Testis (tissue), 2 donors: ENCODE measurements at regions not wholly inside any gene's neighbourhood (a gene's known extent, or its start where the extent isn't known, plus 50 kb on each side); places are given as distances from the start of the nearest gene placed in this dataset.
"Not testable (repeated sequence)": the region's sequence is repeated elsewhere in the genome, so short reads cannot be mapped to it uniquely, and the experiment has no call there.

Source experiments
- DNase-seq: peaks from one replicate; pipeline ENCODE4 v3.0.0-alpha.2; 2019
- H3K27ac ChIP-seq, 2 donors: fragments of 200-600 bp; sonication (generic); one replicate each; pipeline ENCODE4 v1.5.1; 2019
- H3K27me3 ChIP-seq: fragments of 200-600 bp; sonication (generic); one replicate; pipeline ENCODE4 v1.5.1; 2019
- H3K36me3 ChIP-seq: fragments of 200-600 bp; sonication (generic); one replicate; pipeline ENCODE4 v1.5.1; 2017; ENCODE audit warnings: low read depth; ENCODE audit errors: missing control alignments
- H3K4me1 ChIP-seq: fragments of 200-600 bp; sonication (generic); one replicate; pipeline ENCODE4 v1.5.1; 2019
- H3K4me3 ChIP-seq, 2 donors: fragments of 200-600 bp; sonication (generic); one replicate each; pipeline ENCODE4 v1.5.1; 2017 to 2019
- H3K9me3 ChIP-seq: fragments of 200-600 bp; sonication (generic); one replicate; pipeline ENCODE4 v1.5.1; 2017
- POLR2A ChIP-seq: fragments of 450-650 bp; IDR thresholded peaks from one replicate; pipeline ENCODE4 v1.6.1; 2017; ENCODE audit warnings: antibody characterized with exemption, mild to moderate bottlenecking, moderate library complexity
- WGBS, 2 donors: methylation state at CpG; one replicate each; pipeline ENCODE4 v1.1.5; 2018; 5-methylcytosine and 5-hydroxymethylcytosine counted together
- intact Hi-C: fragments of 100-400 bp; cut with DNase I; formaldehyde crosslinking; loops from one replicate; pipeline ENCODE4 v1.15.1; 2023; ENCODE audit warnings: low total_unique reads
- TF ChIP-seq, protein P1 (sequence below), 3 experiments: fragments of 450-650 bp in 2 of 3; fragments of 200-600 bp in 1 of 3; sonication (generic) in 1 of 3; IDR thresholded peaks; one replicate each; pipeline ENCODE4 v1.5.1; 2016 to 2019; ENCODE audit warnings: antibody characterized with exemption in 3 of 3, mild to moderate bottlenecking in 2 of 3, moderate library complexity in 1 of 3

DNA sequence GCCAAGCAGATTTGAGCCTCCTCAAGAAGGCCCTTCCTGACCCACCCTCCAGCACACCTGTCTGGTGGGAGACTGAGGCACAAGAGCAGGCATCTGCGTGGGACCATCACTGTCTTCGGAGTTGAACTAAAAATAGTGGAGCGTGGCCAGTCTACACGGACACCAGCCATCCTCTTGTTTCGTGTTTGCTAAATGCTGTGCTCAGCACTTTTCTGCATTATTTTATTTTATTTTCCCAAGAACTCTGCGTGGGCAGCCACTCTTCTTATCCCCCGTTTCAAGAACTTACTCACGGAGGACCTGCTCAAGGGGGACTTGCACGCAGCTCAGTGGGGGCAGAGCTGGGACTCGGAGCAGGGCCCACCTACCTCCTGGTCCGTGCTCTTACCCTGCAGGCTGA, 60.8 kb downstream of the SOCS3 start:
- 59 to 70% methylated on average over 10 to 11 of the region's 11 CpGs for WGBS, 2 donors
- H3K27ac ChIP-seq, result no peak overlapping the region
- H3K4me3 ChIP-seq, result no peak overlapping the region
- H3K9me3 ChIP-seq, result no peaks in the 10 kb centered on the region
- DNase-seq, result no peak
- no peaks in the 10 kb centered on the region for H3K4me1 ChIP-seq
- no peaks in the 10 kb centered on the region for H3K27me3 ChIP-seq
- no peaks in the 10 kb centered on the region for H3K36me3 ChIP-seq
- intact Hi-C loops, result no loop called here
- no peak for TF ChIP-seq POLR2A
- TF ChIP-seq, protein P1, sequence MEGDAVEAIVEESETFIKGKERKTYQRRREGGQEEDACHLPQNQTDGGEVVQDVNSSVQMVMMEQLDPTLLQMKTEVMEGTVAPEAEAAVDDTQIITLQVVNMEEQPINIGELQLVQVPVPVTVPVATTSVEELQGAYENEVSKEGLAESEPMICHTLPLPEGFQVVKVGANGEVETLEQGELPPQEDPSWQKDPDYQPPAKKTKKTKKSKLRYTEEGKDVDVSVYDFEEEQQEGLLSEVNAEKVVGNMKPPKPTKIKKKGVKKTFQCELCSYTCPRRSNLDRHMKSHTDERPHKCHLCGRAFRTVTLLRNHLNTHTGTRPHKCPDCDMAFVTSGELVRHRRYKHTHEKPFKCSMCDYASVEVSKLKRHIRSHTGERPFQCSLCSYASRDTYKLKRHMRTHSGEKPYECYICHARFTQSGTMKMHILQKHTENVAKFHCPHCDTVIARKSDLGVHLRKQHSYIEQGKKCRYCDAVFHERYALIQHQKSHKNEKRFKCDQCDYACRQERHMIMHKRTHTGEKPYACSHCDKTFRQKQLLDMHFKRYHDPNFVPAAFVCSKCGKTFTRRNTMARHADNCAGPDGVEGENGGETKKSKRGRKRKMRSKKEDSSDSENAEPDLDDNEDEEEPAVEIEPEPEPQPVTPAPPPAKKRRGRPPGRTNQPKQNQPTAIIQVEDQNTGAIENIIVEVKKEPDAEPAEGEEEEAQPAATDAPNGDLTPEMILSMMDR (IDR thresholded peaks at IDR 0.05), result no peak

DNA sequence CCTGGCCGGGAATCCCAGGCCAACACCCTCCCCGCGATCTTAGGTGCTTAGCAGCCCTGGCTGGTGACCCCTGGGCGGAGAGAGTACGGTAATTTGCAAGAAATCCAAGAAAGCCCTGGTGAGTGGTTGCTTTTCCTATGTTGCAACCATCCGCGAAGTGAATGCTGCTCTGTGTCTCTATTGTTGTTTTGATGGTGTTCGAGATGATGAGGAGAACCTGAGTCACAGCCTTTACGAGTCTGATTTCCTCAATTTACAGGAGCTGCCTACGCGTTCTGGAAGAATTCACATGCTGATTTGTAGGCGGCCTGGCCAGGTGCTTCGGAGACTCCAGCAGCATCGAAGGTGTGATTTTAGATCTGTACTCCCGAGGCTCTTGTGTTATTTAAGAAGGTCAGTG, 63.3 kb downstream of the TMEM235 start:
- TF ChIP-seq POLR2A, result no peak
- TF ChIP-seq, protein P1 (IDR thresholded peaks at IDR 0.05), result no peak
- WGBS, 2 donors, result 93 to 95% methylated on average over 15 of the region's 15 CpGs
- Histone ChIP-seq H3K4me1 (no peaks in the 10 kb centered on the region), H3K9me3 (no peaks in the 10 kb centered on the region), H3K4me3 (no peak overlapping the region), H3K27me3 (no peaks in the 10 kb centered on the region), H3K27ac (no peak overlapping the region), H3K36me3 (no peaks in the 10 kb centered on the region)
- intact Hi-C loops, result no loop called here
- no peak for DNase-seq

DNA sequence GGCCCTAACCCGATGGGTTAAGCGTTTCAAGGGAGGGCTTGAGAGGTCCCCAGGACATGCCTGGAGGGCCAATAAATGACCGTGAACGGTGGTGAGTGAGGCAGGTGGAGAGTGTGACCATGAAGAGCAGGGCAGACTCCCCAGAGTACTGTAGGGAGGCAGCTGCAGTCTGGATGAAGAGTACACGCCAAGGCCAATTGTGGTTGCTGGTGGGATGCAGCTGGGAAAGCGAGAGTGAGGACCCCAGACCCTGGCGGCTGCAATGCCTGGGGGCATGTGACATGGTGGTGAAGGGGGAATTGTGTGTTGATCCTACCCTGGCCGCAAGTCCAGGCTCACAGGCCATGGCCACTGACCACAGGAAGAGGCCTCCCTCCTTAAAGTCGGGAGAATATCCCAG, 62.9 kb downstream of the TMEM235 start:
- TF ChIP-seq, protein P1 (IDR thresholded peaks at IDR 0.05), result no peak
- no peak for TF ChIP-seq POLR2A
- Histone ChIP-seq H3K27me3 (no peaks in the 10 kb centered on the region), H3K4me1 (no peaks in the 10 kb centered on the region), H3K9me3 (no peaks in the 10 kb centered on the region), H3K36me3 (no peaks in the 10 kb centered on the region), H3K4me3 (no peak overlapping the region), H3K27ac (no peak overlapping the region)
- DNase-seq, result no peak
- 80 to 81% methylated on average over 7 to 9 of the region's 9 CpGs for WGBS, 2 donors
- intact Hi-C loops, result no loop called here

DNA sequence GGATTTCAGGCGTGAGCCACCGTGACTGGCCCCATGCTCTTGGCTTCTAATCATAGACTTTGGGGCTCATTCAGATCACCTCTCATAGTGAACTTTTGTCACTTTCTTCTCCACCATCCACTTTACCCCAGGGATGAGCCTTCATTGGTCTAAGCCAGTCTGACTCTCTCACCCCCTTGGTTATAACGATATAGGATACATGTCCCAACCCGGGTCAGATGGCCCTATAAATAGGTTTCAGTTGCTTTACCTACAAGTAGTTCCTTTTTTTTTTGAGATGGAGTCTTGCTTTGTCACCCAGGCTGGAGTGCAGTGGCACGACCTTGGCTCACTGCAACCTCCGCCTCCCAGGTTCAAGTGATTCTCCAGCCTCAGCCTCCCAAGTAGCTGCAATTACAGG, 61.7 kb downstream of the TMEM235 start:
- H3K27ac ChIP-seq, H3K4me1 ChIP-seq, H3K27me3 ChIP-seq, H3K36me3 ChIP-seq, H3K4me3 ChIP-seq, H3K9me3 ChIP-seq, DNase-seq, intact Hi-C loops: not testable (repeated sequence)
- WGBS, 2 donors, result 77 to 85% methylated on average over 6 of the region's 6 CpGs

DNA sequence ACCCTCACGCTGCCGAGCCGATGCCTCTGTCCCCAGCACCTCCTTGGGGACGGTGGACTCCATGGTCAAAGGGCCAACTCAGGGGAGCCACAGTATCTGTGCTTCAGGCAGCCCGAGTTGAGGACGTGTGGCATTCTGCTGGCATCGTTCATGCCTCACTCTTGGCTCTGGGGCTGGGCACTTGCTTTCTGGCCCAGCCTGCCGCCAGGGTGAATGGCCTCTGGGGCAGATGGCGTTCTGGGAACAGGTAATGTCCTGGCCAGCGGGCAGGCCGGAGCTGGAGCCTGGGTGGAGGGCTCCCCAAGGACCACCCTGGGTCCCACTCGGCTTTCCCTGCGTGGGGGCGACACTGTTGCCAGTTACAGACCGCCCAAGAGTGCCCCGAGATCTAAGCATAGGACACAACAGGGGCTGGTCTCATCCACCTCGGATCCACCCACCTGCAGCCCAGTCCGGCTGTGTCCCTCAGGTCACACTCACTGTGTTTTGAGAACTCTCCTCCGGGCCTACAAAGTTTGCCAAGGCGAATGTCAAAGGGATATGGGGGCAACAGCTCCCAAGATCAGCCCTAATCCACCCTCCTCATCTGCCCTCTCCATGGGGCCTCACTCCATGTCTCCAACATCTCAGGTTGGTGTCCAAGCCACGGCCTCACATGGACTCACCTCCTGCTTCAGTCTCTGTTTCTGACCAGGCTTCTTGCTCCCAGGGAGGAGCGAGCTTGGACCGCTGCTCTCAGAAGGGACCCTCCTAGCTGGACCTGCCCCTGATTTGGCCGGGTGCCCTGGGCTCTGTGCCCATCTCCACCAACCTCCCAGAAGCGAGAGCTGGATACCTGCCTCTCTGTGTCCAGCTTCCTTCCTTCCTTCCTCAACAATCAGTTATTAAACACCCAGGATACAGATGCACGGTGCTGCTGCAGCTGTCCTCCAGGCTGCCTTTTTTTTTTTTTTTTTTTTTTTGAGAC, 60.8 kb downstream of the TMEM235 start:
- no peaks in the 10 kb centered on the region for H3K36me3 ChIP-seq
- no peak for DNase-seq
- no peak overlapping the region for H3K27ac ChIP-seq
- no peaks in the 10 kb centered on the region for H3K27me3 ChIP-seq
- WGBS, 2 donors, result 84 to 87% methylated on average over 12 to 25 of the region's 26 CpGs
- intact Hi-C loops, result no loop called here
- no peak for TF ChIP-seq POLR2A
- TF ChIP-seq, protein P1 (IDR thresholded peaks at IDR 0.05), result no peak
- no peaks in the 10 kb centered on the region for H3K9me3 ChIP-seq
- no peaks in the 10 kb centered on the region for H3K4me1 ChIP-seq
- no peak overlapping the region for H3K4me3 ChIP-seq
